ENCODE measurements at regions not wholly inside any gene's neighbourhood (a gene's known extent, or its start where the extent isn't known, plus 50 kb on each side); places are given as distances from the start of the nearest gene placed in this dataset.

- no peaks in the 10 kb centered on the region for H3K9me3 Mint-ChIP-seq
- no peaks in the 10 kb centered on the region for H3K36me3 Mint-ChIP-seq (ENCODE audit: insufficient read depth)
- no peaks in the 10 kb centered on the region for H3K4me1 Mint-ChIP-seq (ENCODE audit: low read depth in 2 of 2)
- ATAC-seq (replicated peaks) (no peak), DNase-seq (no peak)
- H3K4me3 Mint-ChIP-seq, result no peak overlapping the region
- peaks cover 0 to 35% of the 10 kb centered on the region in 2 donors for H3K27me3 Mint-ChIP-seq
- no peak overlapping the region for H3K27ac Mint-ChIP-seq
Observed at GRCh38 chr17:79463421-79464317, 147.2 kb downstream of the RBFOX3 start.

- DNase-seq (no peak), ATAC-seq (replicated peaks) (no peak)
- H3K27me3 Mint-ChIP-seq, result peaks cover 4 to 59% of the 10 kb centered on the region in 2 donors
- H3K27ac Mint-ChIP-seq, result no peak overlapping the region
- no peaks in the 10 kb centered on the region for H3K9me3 Mint-ChIP-seq
- no peaks in the 10 kb centered on the region for H3K4me1 Mint-ChIP-seq (ENCODE audit: low read depth in 2 of 2)
- H3K4me3 Mint-ChIP-seq, result no peak overlapping the region
- H3K36me3 Mint-ChIP-seq (ENCODE audit: insufficient read depth), result no peaks in the 10 kb centered on the region
Observed at GRCh38 chr17:79461041-79461440, 149.8 kb downstream of the RBFOX3 start.

GRCh38 chr17:79459846-79460245, 151.0 kb downstream of the RBFOX3 start:
- Mint-ChIP-seq H3K4me1 (ENCODE audit: low read depth in 2 of 2) (no peaks in the 10 kb centered on the region), H3K27ac (no peak overlapping the region), H3K9me3 (no peaks in the 10 kb centered on the region), H3K4me3 (no peak overlapping the region), H3K36me3 (ENCODE audit: insufficient read depth) (no peaks in the 10 kb centered on the region), H3K27me3 (peaks cover 16 to 60% of the 10 kb centered on the region in 2 donors)
- no peak for ATAC-seq (replicated peaks)
- no peak for DNase-seq

GRCh38 chr17:79459003-79459655, 151.7 kb downstream of the RBFOX3 start:
- Mint-ChIP-seq H3K9me3 (no peaks in the 10 kb centered on the region), H3K27ac (no peak overlapping the region), H3K4me3 (no peak overlapping the region)

GRCh38 chr17:79458356-79458755, 152.5 kb downstream of the RBFOX3 start:
- no peaks in the 10 kb centered on the region for H3K9me3 Mint-ChIP-seq
- H3K4me1 Mint-ChIP-seq (ENCODE audit: low read depth in 2 of 2), result no peaks in the 10 kb centered on the region
- no peak overlapping the region for H3K27ac Mint-ChIP-seq
- DNase-seq (no peak), ATAC-seq (replicated peaks) (no peak)
- no peak overlapping the region for H3K4me3 Mint-ChIP-seq
- no peaks in the 10 kb centered on the region for H3K36me3 Mint-ChIP-seq (ENCODE audit: insufficient read depth)
- H3K27me3 Mint-ChIP-seq, result peaks cover 20 to 74% of the 10 kb centered on the region in 2 donors

More at GRCh38 chr17:79459003-79459655, 151.7 kb downstream of the RBFOX3 start:
- ATAC-seq (replicated peaks) (no peak), DNase-seq (no peak)
- H3K27me3 Mint-ChIP-seq, result peaks cover 16 to 67% of the 10 kb centered on the region in 2 donors
- no peaks in the 10 kb centered on the region for H3K36me3 Mint-ChIP-seq (ENCODE audit: insufficient read depth)
- H3K4me1 Mint-ChIP-seq (ENCODE audit: low read depth in 2 of 2), result no peaks in the 10 kb centered on the region

- H3K9me3 Mint-ChIP-seq, result no peaks in the 10 kb centered on the region
- H3K27ac Mint-ChIP-seq, result no peak overlapping the region
- H3K27me3 Mint-ChIP-seq, result peaks cover 22 to 79% of the 10 kb centered on the region in 2 donors
- ATAC-seq (replicated peaks), result no peak
- H3K4me3 Mint-ChIP-seq, result no peak overlapping the region
- DNase-seq, result no peak
- no peaks in the 10 kb centered on the region for H3K36me3 Mint-ChIP-seq (ENCODE audit: insufficient read depth)
- H3K4me1 Mint-ChIP-seq (ENCODE audit: low read depth in 2 of 2), result no peaks in the 10 kb centered on the region
Observed at GRCh38 chr17:79457889-79458288, 153.0 kb downstream of the RBFOX3 start.

- H3K9me3 Mint-ChIP-seq, result no peaks in the 10 kb centered on the region
- no peaks in the 10 kb centered on the region for H3K36me3 Mint-ChIP-seq (ENCODE audit: insufficient read depth)
- H3K4me3 Mint-ChIP-seq, result no peak overlapping the region
- no peak overlapping the region for H3K27ac Mint-ChIP-seq
- peaks cover 22 to 84% of the 10 kb centered on the region in 2 donors for H3K27me3 Mint-ChIP-seq
- H3K4me1 Mint-ChIP-seq (ENCODE audit: low read depth in 2 of 2), result no peaks in the 10 kb centered on the region
- no peak for ATAC-seq (replicated peaks)
- DNase-seq, result no peak
Observed at GRCh38 chr17:79457376-79457775, 153.5 kb downstream of the RBFOX3 start.

- H3K4me3 Mint-ChIP-seq, result no peak overlapping the region
- H3K27ac Mint-ChIP-seq, result no peak overlapping the region
- no peaks in the 10 kb centered on the region for H3K9me3 Mint-ChIP-seq
- DNase-seq, result no peak
- no peaks in the 10 kb centered on the region for H3K36me3 Mint-ChIP-seq (ENCODE audit: insufficient read depth)
- ATAC-seq (replicated peaks), result no peak
- H3K27me3 Mint-ChIP-seq, result peaks cover 22 to 88% of the 10 kb centered on the region in 2 donors
- H3K4me1 Mint-ChIP-seq (ENCODE audit: low read depth in 2 of 2), result no peaks in the 10 kb centered on the region
Observed at GRCh38 chr17:79455636-79456035, 155.2 kb downstream of the RBFOX3 start.

- ATAC-seq (replicated peaks) (no peak), DNase-seq (no peak)
- Mint-ChIP-seq H3K4me3 (no peak overlapping the region), H3K36me3 (ENCODE audit: insufficient read depth) (no peaks in the 10 kb centered on the region), H3K27me3 (peaks cover 22 to 84% of the 10 kb centered on the region in 2 donors), H3K9me3 (no peaks in the 10 kb centered on the region), H3K4me1 (ENCODE audit: low read depth in 2 of 2) (no peaks in the 10 kb centered on the region), H3K27ac (no peak overlapping the region)
Observed at GRCh38 chr17:79454826-79455225, 156.0 kb downstream of the RBFOX3 start.

GRCh38 chr17:79453481-79453880, 157.4 kb downstream of the RBFOX3 start:
- Mint-ChIP-seq H3K27ac (no peak overlapping the region), H3K36me3 (ENCODE audit: insufficient read depth) (no peaks in the 10 kb centered on the region), H3K4me1 (ENCODE audit: low read depth in 2 of 2) (no peaks in the 10 kb centered on the region), H3K4me3 (no peak overlapping the region), H3K27me3 (peaks cover 22 to 84% of the 10 kb centered on the region in 2 donors), H3K9me3 (no peaks in the 10 kb centered on the region)
- no peak for ATAC-seq (replicated peaks)
- no peak for DNase-seq

GRCh38 chr17:79452706-79453105, 158.1 kb downstream of the RBFOX3 start:
- Mint-ChIP-seq H3K27me3 (peaks cover 22 to 84% of the 10 kb centered on the region in 2 donors), H3K9me3 (no peaks in the 10 kb centered on the region), H3K27ac (no peak overlapping the region), H3K4me1 (ENCODE audit: low read depth in 2 of 2) (no peaks in the 10 kb centered on the region), H3K36me3 (ENCODE audit: insufficient read depth) (no peaks in the 10 kb centered on the region), H3K4me3 (no peak overlapping the region)
- DNase-seq, result no peak
- ATAC-seq (replicated peaks), result no peak

- Mint-ChIP-seq H3K4me3 (no peak overlapping the region), H3K27ac (no peak overlapping the region), H3K27me3 (peaks cover 20 to 82% of the 10 kb centered on the region in 2 donors), H3K4me1 (ENCODE audit: low read depth in 2 of 2) (no peaks in the 10 kb centered on the region), H3K9me3 (no peaks in the 10 kb centered on the region), H3K36me3 (ENCODE audit: insufficient read depth) (no peaks in the 10 kb centered on the region)
- DNase-seq (no peak), ATAC-seq (replicated peaks) (no peak)
Observed at GRCh38 chr17:79451167-79451566, 159.7 kb downstream of the RBFOX3 start.

GRCh38 chr17:79446399-79447009, 164.3 kb downstream of the RBFOX3 start:
- ATAC-seq (replicated peaks) (no peak), DNase-seq (no peak)
- no peaks in the 10 kb centered on the region for H3K36me3 Mint-ChIP-seq (ENCODE audit: insufficient read depth)
- no peak overlapping the region for H3K4me3 Mint-ChIP-seq
- H3K27me3 Mint-ChIP-seq, result peaks cover 0 to 61% of the 10 kb centered on the region in 2 donors
- no peaks in the 10 kb centered on the region for H3K9me3 Mint-ChIP-seq
- H3K27ac Mint-ChIP-seq, result no peak overlapping the region
- no peaks in the 10 kb centered on the region for H3K4me1 Mint-ChIP-seq (ENCODE audit: low read depth in 2 of 2)
